Heart left ventricle (tissue), 16 donors: ENCODE measurements at regions not wholly inside any gene's neighbourhood (a gene's known extent, or its start where the extent isn't known, plus 50 kb on each side); places are given as distances from the start of the nearest gene placed in this dataset.
"Not testable (repeated sequence)": the region's sequence is repeated elsewhere in the genome, so short reads cannot be mapped to it uniquely, and the experiment has no call there.

Experiments used
- ATAC-seq, 4 donors: fragments of 200-7000 bp; cut with Tn5 transposase; one replicate each; pipeline ENCODE4 v1.9.1; 2020 to 2022; ENCODE audit warnings: moderate library complexity in 4 of 4, mild to moderate bottlenecking in 3 of 4, moderate number of reproducible peaks in 1 of 4
- DNase-seq, 5 donors: peaks; one replicate each; pipeline ENCODE4 v3.0.0-alpha.2; 2020
- H3K27ac ChIP-seq, 12 donors: fragments of 200-600 bp; sonication (generic) in 4 of 12; one replicate each; pipeline versions ENCODE4 v1.5.0 to v1.8.0; 2016 to 2022; ENCODE audit warnings: mild to moderate bottlenecking in 2 of 12
- H3K27me3 ChIP-seq, 9 donors: fragments of 200-600 bp; sonication (generic) in 2 of 9; one replicate each; pipeline versions ENCODE4 v1.5.1 to v1.8.0; 2016 to 2022; ENCODE audit warnings: mild to moderate bottlenecking in 3 of 9
- H3K36me3 ChIP-seq, 9 donors: fragments of 200-600 bp; sonication (generic) in 2 of 9; one replicate each; pipeline versions ENCODE4 v1.5.0 to v1.8.0; 2018 to 2022; ENCODE audit warnings: mild to moderate bottlenecking in 2 of 9
- H3K4me1 ChIP-seq, 12 donors: fragments of 200-600 bp; sonication (generic) in 4 of 12; one replicate each; pipeline versions ENCODE4 v1.5.0 to v1.8.0; 2016 to 2022; ENCODE audit warnings: mild to moderate bottlenecking in 3 of 12
- H3K4me3 ChIP-seq, 12 donors: fragments of 200-600 bp; sonication (generic) in 4 of 12; one replicate each; pipeline versions ENCODE4 v1.5.0 to v1.8.0; 2017 to 2022; ENCODE audit warnings: mild to moderate bottlenecking in 9 of 12, moderate library complexity in 4 of 12
- H3K9me3 ChIP-seq, 12 donors: fragments of 200-600 bp; sonication (generic) in 4 of 12; one replicate each; pipeline versions ENCODE4 v1.5.0 to v1.8.0; 2016 to 2022; ENCODE audit warnings: mild to moderate bottlenecking in 1 of 12
- CTCF ChIP-seq, 12 donors: fragments of 200-600 bp; sonication (generic) in 4 of 12; IDR thresholded peaks; one replicate each; pipeline versions ENCODE4 v1.5.0 to v1.8.0; 2018 to 2022; ENCODE audit warnings: antibody characterized with exemption in 12 of 12, mild to moderate bottlenecking in 5 of 12
- POLR2A ChIP-seq, 2 donors: fragments of 450-650 bp; IDR thresholded peaks; one replicate each; pipeline ENCODE4 v1.6.1; 2017; ENCODE audit warnings: antibody characterized with exemption in 2 of 2, mild to moderate bottlenecking in 2 of 2, moderate library complexity in 2 of 2
- WGBS, 4 donors: extraction: QIAGEN DNeasy Blood & Tissue Kit in 2 of 4; methylation state at CpG; one replicate each; pipeline versions ENCODE4 v1.1.5 to v1.1.7; 2013 to 2018; 5-methylcytosine and 5-hydroxymethylcytosine counted together
- intact Hi-C, 10 donors: fragments of 100-400 bp; cut with DNase I; formaldehyde crosslinking; loops; one replicate each; pipeline versions ENCODE4 v1.11.1 to v1.14.2; 2022
- donor health status: ischemic (EF 13 %, LVEDD 7.1; RV severe dilation, severe dysfunction).
- donor health status: healthy with polysubstance abuse.
- donor health status: DM: no; HTN: yes; CAD: no.
- donor health status: DM: no; HTN: no; CAD: no.
- donor health status: ischemic (EF 25% LVEDD 6.9; RV normal size, moderate dysfunction).
- donor health status: ischemic (EF 25% LVEDD 5.7; RV mildly dilated, moderate dysfunction).
- donor health status: healthy.
- donor health status: DM: yes; HTN: yes; CAD: no.
- donor health status: ischemic (EF 35%, LVEDD 5.7; RV mildly dilated, moderate dysfunction).
- donor health status: nonischemic (EF 11% LVEDD 7.7; RV severe dilation, severe dysfunction).
- donor health status: DM: yes; HTN: yes; CAD: no.
- donor health status: PGD.
- donor health status: ischemic (EF 29% LVEDD 5.4; RV normal size, mild dysfunction).
- donor health status: nonischemic (EF 23%, LVEDD 6.1; RV moderate dilation, normal function).

- Histone ChIP-seq H3K4me1 (peaks cover 0 to 19% (median 3%) of the 10 kb centered on the region in 12 donors), H3K4me3 (no peak overlapping the region), H3K27me3 (no peaks in the 10 kb centered on the region), H3K27ac (peak overlapping the region in 3 of 12 donors; percentile 13 to 84 (median 39)), H3K36me3 (no peaks in the 10 kb centered on the region), H3K9me3 (no peaks in the 10 kb centered on the region)
- no peak for TF ChIP-seq CTCF (IDR thresholded peaks at IDR 0.05)
- DNase-seq (peak in 4 of 5 donors; percentile 41 to 66 (median 59)), ATAC-seq (peak; percentile 51 to 98 (median 94))
- intact Hi-C loops: no loop called here
- WGBS, 4 donors: 38 to 49% (median 47%) methylated on average over 9 of the region's 9 CpGs
These were observed 98.8 kb upstream of the BASP1 start for GRCh38 chr5:17118631-17119030.

- H3K27me3 ChIP-seq: no peaks in the 10 kb centered on the region
- H3K4me1 ChIP-seq: peaks cover 0 to 19% (median 7%) of the 10 kb centered on the region in 12 donors
- DNase-seq: no peak
- no peak overlapping the region for H3K27ac ChIP-seq
- TF ChIP-seq POLR2A (IDR thresholded peaks at IDR 0.05) (no peak), CTCF (IDR thresholded peaks at IDR 0.05) (no peak)
- no peak for ATAC-seq
- no peak overlapping the region for H3K4me3 ChIP-seq
- WGBS, 4 donors: 92 to 100% (median 94%) methylated on average over 3 of the region's 3 CpGs
- intact Hi-C loops: loop anchor here in 2 of 10 donors (5.0 kb wide), 2 partner anchors 38 to 43 kb away; no protein-coding TSS in a partner anchor
- H3K36me3 ChIP-seq: no peaks in the 10 kb centered on the region
- H3K9me3 ChIP-seq: no peaks in the 10 kb centered on the region
These were observed 97.2 kb upstream of the BASP1 start for GRCh38 chr5:17120209-17120608.

GRCh38 chr5:17121776-17122175 is 95.7 kb upstream of the BASP1 start:
- intact Hi-C loops: loop anchor here in 2 of 10 donors (5.0 kb wide), 2 partner anchors 39 to 44 kb away; no protein-coding TSS in a partner anchor

GRCh38 chr5:17123010-17123409 is 94.4 kb upstream of the BASP1 start:
- 72 to 94% (median 82%) methylated on average over 5 of the region's 5 CpGs for WGBS, 4 donors
- Histone ChIP-seq H3K4me3 (no peak overlapping the region), H3K36me3 (no peaks in the 10 kb centered on the region), H3K9me3 (no peaks in the 10 kb centered on the region), H3K4me1 (peaks cover 0 to 17% (median 7%) of the 10 kb centered on the region in 12 donors), H3K27me3 (no peaks in the 10 kb centered on the region), H3K27ac (no peak overlapping the region)
- DNase-seq (no peak), ATAC-seq (peak in 2 of 4 donors; percentile 23 to 41)
- TF ChIP-seq POLR2A (IDR thresholded peaks at IDR 0.05) (no peak), CTCF (IDR thresholded peaks at IDR 0.05) (no peak)
- intact Hi-C loops: loop anchor here in 2 of 10 donors (5.0 kb wide), 2 partner anchors 41 to 46 kb away; no protein-coding TSS in a partner anchor

More at GRCh38 chr5:17121776-17122175, 95.7 kb upstream of the BASP1 start:
- TF ChIP-seq CTCF (IDR thresholded peaks at IDR 0.05) (no peak), POLR2A (IDR thresholded peaks at IDR 0.05) (no peak)
- peaks cover 0 to 19% (median 7%) of the 10 kb centered on the region in 12 donors for H3K4me1 ChIP-seq
- no peaks in the 10 kb centered on the region for H3K27me3 ChIP-seq
- DNase-seq (no peak), ATAC-seq (no peak)
- no peaks in the 10 kb centered on the region for H3K36me3 ChIP-seq
- WGBS, 4 donors: 92 to 93% (median 93%) methylated on average over 3 of the region's 3 CpGs
- no peak overlapping the region for H3K4me3 ChIP-seq
- H3K27ac ChIP-seq: no peak overlapping the region
- H3K9me3 ChIP-seq: no peaks in the 10 kb centered on the region

GRCh38 chr5:17123773-17124172 is 93.7 kb upstream of the BASP1 start:
- H3K36me3 ChIP-seq, H3K4me3 ChIP-seq, H3K9me3 ChIP-seq, ATAC-seq, DNase-seq, H3K27me3 ChIP-seq: not testable (repeated sequence)
- peaks cover 0 to 15% (median 4%) of the 10 kb centered on the region in 12 donors for H3K4me1 ChIP-seq
- H3K27ac ChIP-seq: peak overlapping the region in 1 of 12 donors; percentile 41
- intact Hi-C loops: loop anchor here in 2 of 10 donors (5.0 kb wide), 2 partner anchors 41 to 46 kb away; no protein-coding TSS in a partner anchor
- 54 to 62% (median 60%) methylated on average over 3 of the region's 3 CpGs for WGBS, 4 donors
